SK-N-SH (cell line): ENCODE measurements at regions not wholly inside any gene's neighbourhood (a gene's known extent, or its start where the extent isn't known, plus 50 kb on each side); places are given as distances from the start of the nearest gene placed in this dataset.

Experiments
- CTCF ChIP-seq: fragments of 200-600 bp; sonication (generic); IDR thresholded peaks from 2 replicates; pipeline ENCODE4 v1.6.1; 2017; ENCODE audit warnings: antibody characterized with exemption, mild to moderate bottlenecking, moderate library complexity
- FOXJ3 ChIP-seq: sonication (generic); formaldehyde crosslinking; IDR thresholded peaks from 2 replicates; pipeline ENCODE4 v1.5.1; 2020; ENCODE audit warnings: mild to moderate bottlenecking, missing genetic modification reagents
- MXI1 ChIP-seq: IDR thresholded peaks from 2 replicates; pipeline ENCODE4 v1.6.1; 2012; ENCODE audit warnings: mild to moderate bottlenecking, low read depth, low read length, improper control_type of control experiment
- TCF12 ChIP-seq: IDR thresholded peaks from 2 replicates; pipeline ENCODE4 v1.4.0; 2012

GRCh38 chr1:199064971-199065370, 426.1 kb downstream of the PTPRC start:
- no peak for TF ChIP-seq CTCF
- no peak for TF ChIP-seq TCF12
- no peak for TF ChIP-seq MXI1
- TF ChIP-seq FOXJ3 (CRISPR knock-in tag): no peak
